DOHH2 (cell line): ENCODE measurements at regions not wholly inside any gene's neighbourhood (a gene's known extent, or its start where the extent isn't known, plus 50 kb on each side); places are given as distances from the start of the nearest gene placed in this dataset.

Source experiments
- H3F3A ChIP-seq: fragments of 200-600 bp; sonication (generic), shearing (Covaris generic); 2 replicates; pipeline ENCODE4 v1.6.0; 2016; ENCODE audit warnings: antibody characterized with exemption, mild to moderate bottlenecking; ENCODE audit not compliant: control insufficient read depth, insufficient read depth
- H3K27ac ChIP-seq: fragments of 200-600 bp; sonication (generic); 2 replicates; pipeline ENCODE4 v1.5.1; 2014; ENCODE audit warnings: low read depth, mild to moderate bottlenecking, low read length, moderate library complexity
- H3K27me3 ChIP-seq: fragments of 200-600 bp; sonication (generic); 2 replicates; pipeline ENCODE4 v1.6.1; 2014; ENCODE audit warnings: mild to moderate bottlenecking, low read length, mixed read lengths; ENCODE audit not compliant: control insufficient read depth
- H3K36me3 ChIP-seq: fragments of 200-600 bp; sonication (generic); 2 replicates; pipeline ENCODE4 v1.6.1; 2014; ENCODE audit warnings: mild to moderate bottlenecking, low read length, moderate library complexity, mixed read lengths; ENCODE audit not compliant: control insufficient read depth
- H3K4me1 ChIP-seq: fragments of 200-600 bp; sonication (generic); 2 replicates; pipeline ENCODE4 v1.6.1; 2014; ENCODE audit warnings: mild to moderate bottlenecking, low read length, mixed read lengths; ENCODE audit not compliant: control insufficient read depth
- H3K4me2 ChIP-seq: fragments of 200-600 bp; sonication (generic); 2 replicates; pipeline ENCODE4 v1.6.0; 2014; ENCODE audit warnings: mild to moderate bottlenecking, low read length, moderate library complexity
- H3K4me3 ChIP-seq: fragments of 200-600 bp; sonication (generic); 2 replicates; pipeline ENCODE4 v1.5.1; 2014; ENCODE audit warnings: mild to moderate bottlenecking, low read length, mixed read lengths
- H3K79me2 ChIP-seq: fragments of 200-600 bp; sonication (generic); 2 replicates; pipeline ENCODE4 v1.6.1; 2014; ENCODE audit warnings: mild to moderate bottlenecking, low read length, mixed read lengths; ENCODE audit not compliant: control insufficient read depth
- H3K9me2 ChIP-seq: fragments of 200-600 bp; sonication (generic); replicated peaks from 2 replicates; pipeline ENCODE4 v1.6.1; 2014; ENCODE audit warnings: mild to moderate bottlenecking, low read length, mixed read lengths; ENCODE audit not compliant: control insufficient read depth
- H3K9me3 ChIP-seq: fragments of 200-600 bp; sonication (generic); 2 replicates; pipeline ENCODE4 v1.6.1; 2014; ENCODE audit warnings: antibody characterized with exemption, low read length, mixed read lengths; ENCODE audit not compliant: control insufficient read depth, insufficient read depth
- H4K20me1 ChIP-seq: fragments of 200-600 bp; sonication (generic); 2 replicates; pipeline ENCODE4 v1.6.0; 2014; ENCODE audit warnings: low read depth, mild to moderate bottlenecking, antibody characterized with exemption, low read length, moderate library complexity; ENCODE audit not compliant: control insufficient read depth, insufficient read depth
- CTCF ChIP-seq: fragments of 200-600 bp; sonication (generic); IDR thresholded peaks from one replicate; pipeline ENCODE4 v1.5.1; 2014; ENCODE audit warnings: antibody characterized with exemption, mild to moderate bottlenecking, low read depth, low read length; ENCODE audit not compliant: poor library complexity, severe bottlenecking
- EZH2phosphoT487 ChIP-seq: fragments of 200-600 bp; sonication (generic); IDR thresholded peaks from 2 replicates; pipeline ENCODE4 v1.6.1; 2017; ENCODE audit warnings: borderline replicate concordance, mild to moderate bottlenecking, antibody characterized with exemption, low read length, moderate library complexity, mixed read lengths

GRCh38 chr11:134545521-134545920 lies 133.5 kb upstream of the B3GAT1 start:
- Histone ChIP-seq H3F3A (no peaks in the 10 kb centered on the region), H3K4me3 (no peak overlapping the region), H3K4me2 (no peak overlapping the region), H3K9me2 (no peaks in the 10 kb centered on the region), H3K4me1 (no peaks in the 10 kb centered on the region), H3K27me3 (no peaks in the 10 kb centered on the region), H3K27ac (no peak overlapping the region), H3K9me3 (no peaks in the 10 kb centered on the region), H4K20me1 (no peaks in the 10 kb centered on the region), H3K36me3 (no peaks in the 10 kb centered on the region), H3K79me2 (no peaks in the 10 kb centered on the region)
- no peak for TF ChIP-seq EZH2phosphoT487
- TF ChIP-seq CTCF: no peak

GRCh38 chr11:134544095-134544815 lies 132.2 kb upstream of the B3GAT1 start:
- H3K4me2 ChIP-seq: no peak overlapping the region
- TF ChIP-seq EZH2phosphoT487 (no peak), CTCF (no peak)
- H4K20me1 ChIP-seq: no peaks in the 10 kb centered on the region
- H3K9me2 ChIP-seq: no peaks in the 10 kb centered on the region
- H3K4me3 ChIP-seq: no peak overlapping the region
- no peaks in the 10 kb centered on the region for H3K79me2 ChIP-seq
- H3K27ac ChIP-seq: no peak overlapping the region
- H3K4me1 ChIP-seq: no peaks in the 10 kb centered on the region
- H3K9me3 ChIP-seq: no peaks in the 10 kb centered on the region
- H3K27me3 ChIP-seq: no peaks in the 10 kb centered on the region
- H3K36me3 ChIP-seq: no peaks in the 10 kb centered on the region
- no peaks in the 10 kb centered on the region for H3F3A ChIP-seq

GRCh38 chr11:134543645-134544044 lies 131.6 kb upstream of the B3GAT1 start:
- H3F3A ChIP-seq: no peaks in the 10 kb centered on the region
- no peak overlapping the region for H3K4me2 ChIP-seq
- no peaks in the 10 kb centered on the region for H3K9me3 ChIP-seq
- no peaks in the 10 kb centered on the region for H3K27me3 ChIP-seq
- no peak overlapping the region for H3K27ac ChIP-seq
- H3K9me2 ChIP-seq: no peaks in the 10 kb centered on the region
- no peaks in the 10 kb centered on the region for H4K20me1 ChIP-seq
- no peak overlapping the region for H3K4me3 ChIP-seq
- no peak for TF ChIP-seq CTCF
- TF ChIP-seq EZH2phosphoT487: no peak
- no peaks in the 10 kb centered on the region for H3K79me2 ChIP-seq
- no peaks in the 10 kb centered on the region for H3K4me1 ChIP-seq
- no peaks in the 10 kb centered on the region for H3K36me3 ChIP-seq
